Activated CD8-positive, alpha-beta memory T cell treated with anti-CD3 and anti-CD28 coated beads, Interleukin-2, amount 50 U/mL, for 4 hours (primary cell): ENCODE measurements at regions not wholly inside any gene's neighbourhood (a gene's known extent, or its start where the extent isn't known, plus 50 kb on each side); places are given as distances from the start of the nearest gene placed in this dataset.

ENCODE experiments used
- DNase-seq: peaks from one replicate; pipeline ENCODE4 v3.0.0-alpha.2; 2020

DNA sequence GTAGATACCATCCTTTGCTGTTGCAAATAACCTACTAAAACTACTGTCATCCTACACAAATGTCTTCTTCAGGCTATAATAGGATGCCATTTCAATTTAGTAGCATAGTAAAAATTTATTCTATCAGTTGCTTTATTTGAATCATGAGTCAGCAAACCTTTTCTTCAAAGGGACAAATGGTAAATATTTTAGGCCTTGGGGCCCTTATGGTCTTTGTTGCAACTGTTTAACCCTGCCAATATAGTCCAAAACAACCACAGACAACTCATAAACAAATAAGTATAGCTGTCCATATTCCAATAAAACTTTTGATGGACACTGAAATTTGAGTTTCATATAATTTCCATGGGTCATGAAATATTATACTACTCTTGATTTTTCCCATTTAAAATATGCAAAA is 54.0 kb upstream of the CCBE1 start:
- no peak for DNase-seq

DNA sequence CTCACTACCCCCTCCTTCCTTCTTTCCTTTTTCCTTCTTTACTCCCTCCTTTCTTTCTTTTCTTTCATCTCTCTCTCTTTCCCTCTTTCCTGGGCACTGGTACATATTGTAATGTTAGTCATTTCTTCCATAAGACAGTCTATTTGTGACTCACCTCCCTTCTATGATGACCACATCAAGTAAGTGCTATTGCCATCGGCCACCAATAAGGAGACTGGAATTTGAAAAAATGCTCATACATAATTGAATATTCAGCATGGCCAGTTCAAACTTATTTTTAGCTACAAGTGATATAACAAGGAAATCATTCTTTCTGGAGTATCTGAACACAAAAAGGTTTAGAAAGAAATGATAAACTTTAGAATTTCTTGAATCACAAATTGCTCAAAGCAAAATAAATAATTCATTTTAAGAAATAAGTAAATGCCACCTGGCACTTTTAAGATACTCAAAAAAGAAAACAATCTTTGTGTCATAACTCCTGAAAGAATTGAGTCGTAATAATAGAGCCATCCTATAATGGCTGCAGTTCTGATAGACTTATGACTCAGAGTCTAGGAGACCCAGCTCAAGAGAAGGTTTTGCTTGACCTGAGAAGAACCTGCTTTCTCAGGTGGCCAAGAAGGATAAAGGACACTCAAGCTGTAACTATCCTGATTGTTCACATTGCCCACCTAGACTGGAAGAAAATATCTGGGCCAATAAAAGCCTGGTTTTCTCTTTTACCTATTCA is 51.6 kb upstream of the CCBE1 start:
- DNase-seq = no peak
